ENCODE measurements at regions not wholly inside any gene's neighbourhood (a gene's known extent, or its start where the extent isn't known, plus 50 kb on each side); places are given as distances from the start of the nearest gene placed in this dataset.
"Not testable (repeated sequence)": the region's sequence is repeated elsewhere in the genome, so short reads cannot be mapped to it uniquely, and the experiment has no call there.

DNA sequence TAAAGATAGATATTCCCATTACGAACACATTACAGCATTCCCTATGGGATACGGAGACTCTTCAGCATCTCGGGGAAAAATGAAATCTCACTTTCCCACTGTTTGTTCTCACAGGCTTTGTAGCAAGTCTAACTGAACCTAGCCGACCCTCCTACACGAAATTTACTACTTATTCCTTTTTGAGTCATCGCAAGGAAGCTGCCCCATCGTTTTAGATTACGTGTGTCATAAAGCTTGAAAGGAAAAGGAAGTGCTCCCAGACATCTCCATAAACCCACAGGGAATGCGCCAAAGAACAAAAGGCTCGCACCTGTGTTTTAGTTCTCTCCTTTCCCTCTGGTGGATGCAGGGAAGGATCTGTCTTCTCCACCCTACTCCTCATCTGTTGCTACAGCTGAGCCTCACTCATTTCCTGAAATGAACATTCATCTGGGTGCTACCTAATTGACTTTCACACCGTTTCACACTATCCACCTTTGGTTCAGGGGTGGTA lies 76.2 kb upstream of the STK39 start:
- no peak for TF ChIP-seq CTCF (IDR thresholded peaks at IDR 0.05; ENCODE audit: control extremely low read depth, extremely low read depth, low read depth, missing control alignments)
- DNase-seq (ENCODE audit: extremely low spot score), result no peak
- ChIA-PET POLR2A (no interaction called here), CTCF (no interaction called here)

DNA sequence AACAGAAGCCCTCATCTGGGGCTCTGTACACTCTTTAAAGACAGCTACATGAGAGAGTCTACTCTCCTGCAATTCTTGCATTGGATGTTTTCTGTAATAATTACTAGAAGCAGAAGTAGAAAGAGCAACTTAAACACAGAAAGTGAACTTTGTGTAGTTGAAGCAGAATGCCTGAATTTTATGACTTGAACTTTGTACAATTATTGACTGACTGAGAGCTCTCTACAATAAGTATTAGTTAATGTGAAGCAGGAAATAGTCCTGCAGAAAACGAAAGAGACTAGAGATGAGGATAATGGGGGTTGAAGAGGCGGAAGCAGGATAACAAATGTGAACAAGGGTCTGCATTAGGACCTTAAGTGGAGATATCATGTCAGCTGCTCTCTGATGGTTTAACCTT lies 79.2 kb upstream of the STK39 start:
- no peak for TF ChIP-seq CTCF (IDR thresholded peaks at IDR 0.05; ENCODE audit: control extremely low read depth, extremely low read depth, low read depth, missing control alignments)
- DNase-seq (ENCODE audit: extremely low spot score), result no peak
- ChIA-PET POLR2A (no interaction called here), CTCF (interaction anchor here (1.8 kb wide), 1 partner anchor 12 kb away, joined by 6 read pairs; no protein-coding TSS in a partner anchor)

- no peak for TF ChIP-seq CTCF (IDR thresholded peaks at IDR 0.05; ENCODE audit: control extremely low read depth, extremely low read depth, low read depth, missing control alignments)
- DNase-seq (ENCODE audit: extremely low spot score), result no peak
- CTCF ChIA-PET, result interaction anchor here (1.7 kb wide), 1 partner anchor 11 kb away, joined by 5 read pairs; no protein-coding TSS in a partner anchor
- POLR2A ChIA-PET, result no interaction called here
These were observed 79.9 kb upstream of the STK39 start for GRCh38 chr2:168327328-168327727.

DNA sequence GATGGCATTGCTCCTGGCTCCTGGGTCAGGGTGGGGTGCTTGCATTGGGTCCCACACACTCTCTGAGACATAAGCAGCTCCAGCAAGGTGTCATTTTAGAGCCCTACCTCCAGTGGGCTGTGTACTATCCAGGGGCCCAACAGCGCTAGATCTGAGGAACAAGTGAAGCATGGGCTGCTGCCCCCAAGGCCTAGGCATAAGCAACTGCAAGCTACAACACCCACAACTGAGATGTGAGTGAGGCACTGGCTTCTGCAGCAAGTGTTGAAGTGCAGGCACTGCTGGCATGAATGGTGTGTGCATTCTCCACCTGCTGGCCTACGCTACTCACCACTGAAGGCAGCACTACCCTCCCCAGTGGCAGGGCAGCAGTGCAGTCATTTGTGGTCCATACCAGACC lies 81.0 kb upstream of the STK39 start:
- ChIA-PET CTCF (interaction anchor here (1.7 kb wide), 1 partner anchor 10 kb away, joined by 5 read pairs; no protein-coding TSS in a partner anchor), POLR2A (no interaction called here)
- no peak for TF ChIP-seq CTCF (IDR thresholded peaks at IDR 0.05; ENCODE audit: control extremely low read depth, extremely low read depth, low read depth, missing control alignments)
- DNase-seq (ENCODE audit: extremely low spot score), result no peak

GRCh38 chr2:168330624-168331423 lies 83.4 kb upstream of the STK39 start:
- CTCF ChIA-PET, result interaction anchor here (1.0 kb wide), 1 partner anchor 9 kb away, joined by 4 read pairs; no protein-coding TSS in a partner anchor
- DNase-seq (ENCODE audit: extremely low spot score), result no peak
- TF ChIP-seq CTCF (IDR thresholded peaks at IDR 0.05; ENCODE audit: control extremely low read depth, extremely low read depth, low read depth, missing control alignments), result no peak
- POLR2A ChIA-PET, result no interaction called here

GRCh38 chr2:168335254-168335653 lies 87.9 kb upstream of the STK39 start:
- CTCF ChIA-PET; DNase-seq (ENCODE audit: extremely low spot score); POLR2A ChIA-PET: not testable (repeated sequence)

DNA sequence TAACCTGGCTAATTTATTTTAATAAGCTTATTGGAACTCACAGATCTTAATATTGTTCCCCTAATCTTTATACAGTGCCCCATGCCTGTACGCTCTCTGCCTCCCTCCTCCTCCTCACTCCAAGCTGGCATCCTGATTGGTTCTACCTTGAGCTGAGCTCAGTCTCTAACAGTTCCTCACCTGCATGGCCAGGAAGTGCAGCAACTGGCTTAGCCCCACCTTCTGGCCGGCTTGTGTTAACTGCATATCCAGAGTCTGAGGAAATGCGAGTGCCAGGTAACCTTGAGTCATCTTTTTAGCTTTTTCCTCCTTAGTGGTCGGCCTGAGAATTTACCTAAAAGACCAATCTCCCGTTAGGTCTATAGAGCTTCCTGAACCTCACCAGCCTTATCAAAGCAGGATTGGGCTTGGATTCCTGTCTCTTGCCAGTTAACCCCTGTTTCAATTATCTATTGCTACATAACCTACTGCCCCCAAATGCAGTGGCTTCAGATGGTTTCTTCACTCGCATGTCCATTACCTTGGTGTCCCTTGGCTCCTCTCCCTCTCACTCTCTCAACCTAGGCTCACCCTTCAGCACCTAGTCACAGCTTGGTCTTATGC lies 89.5 kb upstream of the STK39 start:
- ChIA-PET CTCF (interaction anchor here (1.1 to 2.6 kb wide), 3 partner anchors 10 to 584 kb away, joined by 4 to 14 read pairs (median 6); no protein-coding TSS in a partner anchor), POLR2A (no interaction called here)
- peak; percentile 5 for TF ChIP-seq CTCF (IDR thresholded peaks at IDR 0.05; ENCODE audit: control extremely low read depth, extremely low read depth, low read depth, missing control alignments)
- DNase-seq (ENCODE audit: extremely low spot score), result peak; percentile 22

Data from GM10248 (cell line).